ENCODE measurements at regions not wholly inside any gene's neighbourhood (a gene's known extent, or its start where the extent isn't known, plus 50 kb on each side); places are given as distances from the start of the nearest gene placed in this dataset.
A peak's percentile ranks its signal among the peaks of the same experiment; 100 is the strongest.

DNA sequence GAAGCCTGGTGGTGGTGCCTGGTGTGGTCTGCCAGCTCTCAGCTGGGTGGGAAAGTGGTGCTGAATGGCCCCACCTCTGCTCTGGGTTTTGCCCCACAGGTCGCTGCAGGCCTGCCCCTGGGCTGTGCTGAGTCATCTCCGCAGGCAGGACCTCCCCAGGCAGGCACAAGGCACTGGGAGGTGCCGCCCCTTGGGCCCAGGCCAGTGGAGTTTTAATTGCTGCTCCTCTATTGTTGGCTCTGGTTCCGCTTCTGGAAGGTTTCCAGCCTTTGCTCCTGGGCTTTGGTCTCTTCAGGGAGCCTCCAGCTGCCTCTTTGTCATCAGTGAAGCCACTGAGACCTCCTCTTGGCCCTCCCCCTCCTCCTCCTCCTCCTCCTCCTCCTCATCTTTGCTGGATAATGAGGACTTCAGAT lies 180.3 kb upstream of the GRB10 start:
- no peak for DNase-seq (ENCODE audit: low spot score)
- H3K36me3 Mint-ChIP-seq, result peaks cover 37% of the 10 kb centered on the region
- POLR2A ChIA-PET, result no interaction called here
- peak; percentile 76 for ATAC-seq
- no peak overlapping the region for H3K27ac Mint-ChIP-seq
- no peak overlapping the region for H3K4me3 Mint-ChIP-seq
- peaks cover 33% of the 10 kb centered on the region for H3K4me1 Mint-ChIP-seq
- CTCF ChIA-PET, result no interaction called here
- H3K9me3 Mint-ChIP-seq, result peaks cover 37% of the 10 kb centered on the region
- H3K27me3 Mint-ChIP-seq (ENCODE audit: low read depth), result peaks cover 60% of the 10 kb centered on the region
- peak; percentile 81 for TF ChIP-seq NFE2L1 (CRISPR knock-in tag; IDR thresholded peaks at IDR 0.05)
- TF ChIP-seq, protein P1, sequence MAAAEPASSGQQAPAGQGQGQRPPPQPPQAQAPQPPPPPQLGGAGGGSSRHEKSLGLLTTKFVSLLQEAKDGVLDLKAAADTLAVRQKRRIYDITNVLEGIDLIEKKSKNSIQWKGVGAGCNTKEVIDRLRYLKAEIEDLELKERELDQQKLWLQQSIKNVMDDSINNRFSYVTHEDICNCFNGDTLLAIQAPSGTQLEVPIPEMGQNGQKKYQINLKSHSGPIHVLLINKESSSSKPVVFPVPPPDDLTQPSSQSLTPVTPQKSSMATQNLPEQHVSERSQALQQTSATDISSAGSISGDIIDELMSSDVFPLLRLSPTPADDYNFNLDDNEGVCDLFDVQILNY (CRISPR knock-in tag; IDR thresholded peaks at IDR 0.05), result no peak
- no peak for TF ChIP-seq NR1H2 (CRISPR knock-in tag; IDR thresholded peaks at IDR 0.05)

DNA sequence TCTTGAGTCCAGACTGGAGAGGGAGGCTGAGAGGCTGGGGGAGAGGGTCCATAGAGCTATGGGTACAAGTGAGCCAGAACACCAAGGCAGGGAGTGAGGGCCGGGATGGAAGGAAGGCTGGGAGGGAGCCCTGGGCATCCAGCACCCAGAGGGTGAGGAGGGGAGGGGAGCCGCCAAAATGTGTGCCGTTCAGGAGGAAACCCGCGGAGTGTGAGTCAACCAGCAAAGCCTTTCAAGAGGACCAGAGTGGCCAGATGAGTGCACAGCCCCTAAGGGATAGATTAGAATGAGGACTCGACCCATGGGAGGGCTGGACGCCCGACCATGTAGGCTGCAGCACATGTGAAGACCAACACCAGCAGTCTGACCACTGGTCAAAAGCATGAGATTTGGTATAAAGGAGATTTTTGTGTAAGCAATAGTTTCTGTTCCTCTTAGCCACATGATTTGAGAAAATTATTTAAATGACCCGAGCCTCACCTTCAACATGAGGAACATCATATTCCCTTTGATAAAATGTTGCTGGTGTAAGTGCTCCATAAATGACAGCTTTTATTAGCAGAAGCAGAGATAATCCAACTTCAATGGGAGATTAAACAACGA lies 179.7 kb upstream of the GRB10 start:
- Mint-ChIP-seq H3K4me1 (peaks cover 39% of the 10 kb centered on the region), H3K9me3 (peaks cover 31% of the 10 kb centered on the region), H3K27ac (no peak overlapping the region), H3K36me3 (peaks cover 31% of the 10 kb centered on the region), H3K4me3 (no peak overlapping the region), H3K27me3 (ENCODE audit: low read depth) (peaks cover 66% of the 10 kb centered on the region)
- TF ChIP-seq MYBL2 (CRISPR knock-in tag; IDR thresholded peaks at IDR 0.05) (no peak), OVOL2 (CRISPR knock-in tag; IDR thresholded peaks at IDR 0.05; ENCODE audit: borderline replicate concordance) (no peak), ZNF138 (CRISPR knock-in tag; conservative IDR thresholded peaks at IDR 0.05) (no peak), PRDM15 (CRISPR knock-in tag; IDR thresholded peaks at IDR 0.05) (no peak)
- CTCF ChIA-PET, result no interaction called here
- DNase-seq (ENCODE audit: low spot score) (no peak), ATAC-seq (no peak)
- POLR2A ChIA-PET, result no interaction called here

- Mint-ChIP-seq H3K27me3 (ENCODE audit: low read depth) (peaks cover 82% of the 10 kb centered on the region), H3K4me3 (no peak overlapping the region), H3K27ac (no peak overlapping the region), H3K9me3 (peaks cover 20% of the 10 kb centered on the region), H3K36me3 (peaks cover 27% of the 10 kb centered on the region), H3K4me1 (peaks cover 48% of the 10 kb centered on the region)
- CTCF ChIA-PET, result no interaction called here
- no peak for ATAC-seq
- DNase-seq (ENCODE audit: low spot score), result no peak
- POLR2A ChIA-PET, result no interaction called here
- TF ChIP-seq, protein P1 (CRISPR knock-in tag; IDR thresholded peaks at IDR 0.05), result no peak
- TF ChIP-seq SOX15 (CRISPR knock-in tag; IDR thresholded peaks at IDR 0.05) (no peak), MAX (CRISPR knock-in tag; IDR thresholded peaks at IDR 0.05) (no peak), TCF7 (CRISPR knock-in tag; IDR thresholded peaks at IDR 0.05; ENCODE audit: low read depth) (no peak), SMAD3 (CRISPR knock-in tag; IDR thresholded peaks at IDR 0.05; ENCODE audit: borderline replicate concordance) (no peak), ZSCAN18 (CRISPR knock-in tag; IDR thresholded peaks at IDR 0.05) (no peak), TP53 (CRISPR knock-in tag; IDR thresholded peaks at IDR 0.05) (no peak), ZNF671 (CRISPR knock-in tag; IDR thresholded peaks at IDR 0.05) (no peak), ELF4 (CRISPR knock-in tag; IDR thresholded peaks at IDR 0.05; ENCODE audit: low read depth) (no peak), ZNF138 (CRISPR knock-in tag; conservative IDR thresholded peaks at IDR 0.05) (no peak)
- TF ChIP-seq, protein P2, sequence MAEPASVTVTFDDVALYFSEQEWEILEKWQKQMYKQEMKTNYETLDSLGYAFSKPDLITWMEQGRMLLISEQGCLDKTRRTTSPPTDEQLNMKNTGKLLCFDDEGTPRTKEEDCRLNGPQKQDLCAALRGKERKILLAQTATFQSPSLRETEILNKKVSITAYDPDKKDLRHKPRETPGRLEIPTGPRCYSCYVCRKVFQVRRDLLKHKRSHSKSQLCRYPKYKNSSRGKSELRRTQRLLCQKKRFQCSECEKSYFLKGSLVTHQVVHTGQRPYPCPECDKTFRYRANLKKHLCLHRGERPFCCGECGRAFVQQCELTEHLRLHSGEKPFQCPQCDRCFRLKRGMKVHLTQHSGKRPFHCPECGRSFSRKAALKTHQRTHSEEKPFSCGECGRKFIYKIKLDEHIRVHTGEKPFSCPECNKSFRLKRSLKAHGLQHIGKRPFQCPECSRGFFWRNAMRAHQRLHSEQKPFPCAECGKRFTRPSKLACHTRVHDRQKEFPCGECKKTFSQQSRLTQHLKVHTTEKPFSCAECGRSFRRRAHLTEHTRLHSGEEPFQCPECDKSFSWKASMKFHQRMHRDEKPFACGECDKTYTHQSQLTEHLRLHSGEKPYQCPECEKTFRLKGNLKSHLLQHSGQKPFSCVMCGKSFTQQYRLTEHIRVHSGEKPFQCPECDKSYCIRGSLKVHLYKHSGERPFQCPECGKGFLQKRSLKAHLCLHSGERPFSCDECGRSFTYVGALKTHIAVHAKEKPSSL (CRISPR knock-in tag; conservative IDR thresholded peaks at IDR 0.05), result no peak
- TF ChIP-seq, protein P3, sequence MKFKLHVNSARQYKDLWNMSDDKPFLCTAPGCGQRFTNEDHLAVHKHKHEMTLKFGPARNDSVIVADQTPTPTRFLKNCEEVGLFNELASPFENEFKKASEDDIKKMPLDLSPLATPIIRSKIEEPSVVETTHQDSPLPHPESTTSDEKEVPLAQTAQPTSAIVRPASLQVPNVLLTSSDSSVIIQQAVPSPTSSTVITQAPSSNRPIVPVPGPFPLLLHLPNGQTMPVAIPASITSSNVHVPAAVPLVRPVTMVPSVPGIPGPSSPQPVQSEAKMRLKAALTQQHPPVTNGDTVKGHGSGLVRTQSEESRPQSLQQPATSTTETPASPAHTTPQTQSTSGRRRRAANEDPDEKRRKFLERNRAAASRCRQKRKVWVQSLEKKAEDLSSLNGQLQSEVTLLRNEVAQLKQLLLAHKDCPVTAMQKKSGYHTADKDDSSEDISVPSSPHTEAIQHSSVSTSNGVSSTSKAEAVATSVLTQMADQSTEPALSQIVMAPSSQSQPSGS (CRISPR knock-in tag; IDR thresholded peaks at IDR 0.05; ENCODE audit: borderline replicate concordance, low read depth), result no peak
Measured at GRCh38 chr7:50960621-50961310, 178.1 kb upstream of the GRB10 start.

Measured in WTC11 (cell line).